GM12878 (cell line): ENCODE measurements at regions not wholly inside any gene's neighbourhood (a gene's known extent, or its start where the extent isn't known, plus 50 kb on each side); places are given as distances from the start of the nearest gene placed in this dataset.

Experiments
- ATAC-seq: fragments of 200-7000 bp; cut with Tn5 transposase; 3 replicates; pipeline ENCODE4 v1.9.1; 2020; ENCODE audit warnings: mild to moderate bottlenecking, moderate library complexity
- BruUV-seq: library from RNA; stranded (reverse); fragments of 400-500 nt; replicated peaks from 2 replicates; lab custom pipeline; 2021; lab: Mats Ljungman, UMichigan
- CTCF ChIA-PET: fragments of 300-600 bp; sonication (Branson Sonifier 250); formaldehyde crosslinking; extraction: SDS; loops from one replicate; lab custom pipeline; 2021; ENCODE audit warnings: inconsistent platforms; lab: Yijun Ruan, JAX
- POLR2A ChIA-PET: fragments of 350-600 bp; formaldehyde crosslinking; extraction: SDS; loops from one replicate; lab custom pipeline; 2021; ENCODE audit warnings: inconsistent platforms; lab: Charles Lee
- RAD21 ChIA-PET: fragments of 300-600 bp; sonication (Branson Sonifier 250); formaldehyde crosslinking; loops from one replicate; lab custom pipeline; 2023; ENCODE audit warnings: antibody characterized with exemption; ENCODE audit not compliant: unreplicated experiment; lab: Charles Lee
- SMC1A ChIA-PET: fragments of 300-600 bp; sonication (Branson Sonifier 250); formaldehyde crosslinking; loops from one replicate; lab custom pipeline; 2023; ENCODE audit not compliant: unreplicated experiment, uncharacterized antibody; lab: Charles Lee
- DNase-seq: peaks from one replicate; pipeline ENCODE4 v3.0.0-alpha.2; 2011; ENCODE audit warnings: low read depth, low spot score
- FAIRE-seq: peaks from 3 replicates; lab custom pipeline; 2011; peaks lifted over from hg19 to GRCh38; lab: Jason Lieb, UNC
- H2AFZ ChIP-seq: 2 replicates; pipeline ENCODE4 v1.6.0; 2011; ENCODE audit warnings: low read depth, low read length, control low read depth; ENCODE audit not compliant: control insufficient read depth
- H3K27ac ChIP-seq: 2 replicates; pipeline ENCODE4 v1.5.1; 2011; ENCODE audit warnings: control low read depth; ENCODE audit not compliant: control insufficient read depth, insufficient read depth
- H3K27me3 ChIP-seq, 2 experiments: replicated peaks in 1 of 2; 2 replicates each; pipeline versions ENCODE4 v1.6.0 to v1.6.1; 2011; ENCODE audit warnings: low read length in 1 of 2; ENCODE audit not compliant: control insufficient read depth in 2 of 2, insufficient read depth in 2 of 2
- H3K36me3 ChIP-seq, 2 experiments: 2 replicates each; pipeline ENCODE4 v1.5.1; 2011; ENCODE audit warnings: low read length in 1 of 2; ENCODE audit not compliant: control insufficient read depth in 2 of 2, insufficient read depth in 2 of 2
- H3K4me1 ChIP-seq: 2 replicates; pipeline ENCODE4 v1.6.1; 2011; ENCODE audit warnings: mild to moderate bottlenecking, low read length, moderate library complexity, mixed read lengths; ENCODE audit not compliant: control insufficient read depth, insufficient read depth
- H3K4me2 ChIP-seq: 2 replicates; pipeline ENCODE4 v1.6.0; 2011; ENCODE audit warnings: control low read depth; ENCODE audit not compliant: control insufficient read depth, insufficient read depth
- H3K4me3 ChIP-seq: fragments of 200-600 bp; sonication (generic); 2 replicates; pipeline ENCODE4 v1.5.1; 2016
- H3K79me2 ChIP-seq: 2 replicates; pipeline ENCODE4 v1.6.0; 2011; ENCODE audit warnings: low read length; ENCODE audit not compliant: control insufficient read depth, insufficient read depth
- H3K9ac ChIP-seq: 2 replicates; pipeline ENCODE4 v1.8.0; 2011; ENCODE audit warnings: low read length, control low read depth, mixed read lengths; ENCODE audit not compliant: control insufficient read depth, insufficient read depth
- H3K9me3 ChIP-seq: replicated peaks from 3 replicates; pipeline ENCODE4 v1.5.1; 2011; ENCODE audit warnings: mild to moderate bottlenecking, low read length; ENCODE audit not compliant: control insufficient read depth, insufficient read depth
- H4K20me1 ChIP-seq: 2 replicates; pipeline ENCODE4 v1.6.0; 2011; ENCODE audit not compliant: control insufficient read depth, insufficient read depth
- ATF3 ChIP-seq: IDR thresholded peaks from 2 replicates; pipeline ENCODE4 v1.6.1; 2011; ENCODE audit warnings: low read depth, mild to moderate bottlenecking, low read length, moderate library complexity, borderline replicate concordance; ENCODE audit errors: extremely low read depth
- CREM ChIP-seq: IDR thresholded peaks from 2 replicates; pipeline ENCODE4 v1.6.1; 2014; ENCODE audit warnings: antibody characterized with exemption, low read depth
- CTCF ChIP-seq, 3 experiments: IDR thresholded peaks in 2 of 3; conservative IDR thresholded peaks in 1 of 3; 2 replicates each; pipeline ENCODE4 v1.5.1; 2011; ENCODE audit warnings: low read depth in 3 of 3, low read length in 3 of 3, mild to moderate bottlenecking in 3 of 3, control low read depth in 2 of 3, moderate library complexity in 2 of 3, inconsistent platforms in 1 of 3, mixed read lengths in 1 of 3; ENCODE audit not compliant: control insufficient read depth in 2 of 3, insufficient read depth in 1 of 3; ENCODE audit errors: extremely low read depth in 1 of 3
- IKZF1 ChIP-seq: fragments of 450-650 bp; conservative IDR thresholded peaks from 2 replicates; pipeline ENCODE4 v1.6.1; 2017; ENCODE audit warnings: antibody characterized with exemption, mild to moderate bottlenecking
- JUND ChIP-seq: IDR thresholded peaks from 2 replicates; pipeline ENCODE4 v1.6.1; 2012; ENCODE audit warnings: low read depth, mild to moderate bottlenecking, low read length, improper control_type of control experiment, moderate library complexity
- MAX ChIP-seq: IDR thresholded peaks from 2 replicates; pipeline ENCODE4 v1.6.1; 2012; ENCODE audit warnings: low read depth, low read length, improper control_type of control experiment
- MTA2 ChIP-seq: fragments of 450-650 bp; IDR thresholded peaks from 2 replicates; pipeline ENCODE4 v1.6.1; 2016; ENCODE audit warnings: low read depth, mild to moderate bottlenecking, moderate library complexity
- NR2C2 ChIP-seq: IDR thresholded peaks from 2 replicates; pipeline ENCODE4 v1.6.1; 2011; ENCODE audit warnings: borderline replicate concordance, low read depth; ENCODE audit not compliant: control insufficient read depth, insufficient read length
- POLR2A ChIP-seq: IDR thresholded peaks from 2 replicates; pipeline ENCODE4 v1.6.1; 2011; ENCODE audit warnings: low read depth, mild to moderate bottlenecking, low read length
- POLR2AphosphoS5 ChIP-seq: IDR thresholded peaks from 2 replicates; pipeline ENCODE4 v1.6.1; 2011; ENCODE audit warnings: mild to moderate bottlenecking, low read length, inconsistent platforms
- RBBP5 ChIP-seq: fragments of 200-600 bp; sonication (generic); conservative IDR thresholded peaks from 2 replicates; pipeline ENCODE4 v1.6.1; 2016
- RELA ChIP-seq: fragments of 450-650 bp; IDR thresholded peaks from 2 replicates; pipeline ENCODE4 v1.8.0; 2014; ENCODE audit warnings: borderline replicate concordance; ENCODE audit not compliant: partially characterized antibody
- ZSCAN29 ChIP-seq: fragments of 450-650 bp; IDR thresholded peaks from 2 replicates; pipeline ENCODE4 v1.6.1; 2017; ENCODE audit warnings: mild to moderate bottlenecking, moderate library complexity
- whole genome bisulfite sequencing: methylation state at CpG from one replicate; pipeline ENCODE4 v1.1.6; 2016; ENCODE audit warnings: low lambda C conversion rate; ENCODE audit not compliant: insufficient replicate concordance, insufficient coverage; ENCODE audit errors: missing lambda C conversion rate; 5-methylcytosine and 5-hydroxymethylcytosine counted together
- in situ Hi-C: fragments of 300-500 bp; cut with MboI; formaldehyde crosslinking; loops from 9 replicates; pipeline ENCODE4 v1.14.3; 2018; ENCODE audit warnings: mixed read lengths
- intact Hi-C: fragments of 100-400 bp; cut with micrococcal nuclease; formaldehyde crosslinking; loops from one replicate; pipeline ENCODE4 v1.14.2; 2022; ENCODE audit not compliant: unreplicated experiment

GRCh38 chr6:168794491-168794890 lies 353.5 kb downstream of the SMOC2 start:
- no peak for TF ChIP-seq JUND
- no peak for TF ChIP-seq CREM
- no peak for TF ChIP-seq MAX
- no peak for TF ChIP-seq NR2C2
- TF ChIP-seq ZSCAN29: no peak
- TF ChIP-seq POLR2A: no peak
- no peak for TF ChIP-seq CTCF (IDR thresholded peaks at IDR 0.05 in 2 of 3, conservative IDR thresholded peaks at IDR 0.05 in 1 of 3; ENCODE audit: control insufficient read depth in 2 of 3, extremely low read depth in 1 of 3, insufficient read depth in 1 of 3, low read depth in 3 of 3, low read length in 3 of 3)
- no peak for TF ChIP-seq IKZF1
- no peak for TF ChIP-seq ATF3
- no peak for TF ChIP-seq RELA
- no peak for TF ChIP-seq RBBP5
- TF ChIP-seq POLR2AphosphoS5: no peak
- TF ChIP-seq MTA2: no peak
- Histone ChIP-seq H3K4me3 (no peak overlapping the region), H3K9me3 (no peaks in the 10 kb centered on the region; the same call in 2 of the 3 replicates), H3K27me3 (no peaks in the 10 kb centered on the region), H2AFZ (no peak overlapping the region), H4K20me1 (no peaks in the 10 kb centered on the region), H3K36me3 (no peaks in the 10 kb centered on the region), H3K4me1 (no peaks in the 10 kb centered on the region), H3K4me2 (no peak overlapping the region), H3K27ac (no peak overlapping the region), H3K79me2 (no peaks in the 10 kb centered on the region), H3K9ac (no peak overlapping the region)
- RAD21 ChIA-PET: no interaction called here
- SMC1A ChIA-PET: no interaction called here
- in situ Hi-C loops: no loop called here
- POLR2A ChIA-PET: no interaction called here
- CTCF ChIA-PET: no interaction called here
- WGBS: 42% methylated on average over 12 of the region's 12 CpGs
- ATAC-seq (no peak), DNase-seq (no peak), FAIRE-seq (no peak)
- intact Hi-C loops: no loop called here
- no TSS peak for BruUV-seq
